Glutamatergic neuron (in vitro differentiated cells): ENCODE measurements at regions not wholly inside any gene's neighbourhood (a gene's known extent, or its start where the extent isn't known, plus 50 kb on each side); places are given as distances from the start of the nearest gene placed in this dataset.

Source experiments
- DNase-seq: peaks from one replicate; pipeline ENCODE4 v3.0.0; 2022
- H3K27ac Mint-ChIP-seq: one replicate; pipeline ENCODE4 v1.8.0; 2020; ENCODE audit warnings: mild to moderate bottlenecking, mixed read lengths, inconsistent platforms; ENCODE audit not compliant: unreplicated experiment
- H3K27me3 Mint-ChIP-seq: one replicate; pipeline ENCODE4 v1.8.0; 2020; ENCODE audit warnings: mild to moderate bottlenecking, moderate library complexity, mixed read lengths, inconsistent platforms; ENCODE audit not compliant: unreplicated experiment
- H3K36me3 Mint-ChIP-seq: one replicate; pipeline ENCODE4 v1.8.0; 2020; ENCODE audit warnings: mild to moderate bottlenecking, mixed read lengths, inconsistent platforms; ENCODE audit not compliant: unreplicated experiment
- H3K4me1 Mint-ChIP-seq: one replicate; pipeline ENCODE4 v1.8.0; 2020; ENCODE audit warnings: mild to moderate bottlenecking, low read depth, mixed read lengths, inconsistent platforms; ENCODE audit not compliant: unreplicated experiment
- H3K4me3 Mint-ChIP-seq: one replicate; pipeline ENCODE4 v1.8.0; 2020; ENCODE audit warnings: mild to moderate bottlenecking, mixed read lengths, inconsistent platforms; ENCODE audit not compliant: unreplicated experiment
- H3K9me3 Mint-ChIP-seq: one replicate; pipeline ENCODE4 v1.8.0; 2020; ENCODE audit warnings: mild to moderate bottlenecking, moderate library complexity, mixed read lengths, inconsistent platforms; ENCODE audit not compliant: unreplicated experiment
- TF ChIP-seq, protein P1 (sequence below): fragments of 200-600 bp; sonication (generic); IDR thresholded peaks from one replicate; pipeline ENCODE4 v1.5.0; 2021; ENCODE audit not compliant: partially characterized antibody, unreplicated experiment

DNA sequence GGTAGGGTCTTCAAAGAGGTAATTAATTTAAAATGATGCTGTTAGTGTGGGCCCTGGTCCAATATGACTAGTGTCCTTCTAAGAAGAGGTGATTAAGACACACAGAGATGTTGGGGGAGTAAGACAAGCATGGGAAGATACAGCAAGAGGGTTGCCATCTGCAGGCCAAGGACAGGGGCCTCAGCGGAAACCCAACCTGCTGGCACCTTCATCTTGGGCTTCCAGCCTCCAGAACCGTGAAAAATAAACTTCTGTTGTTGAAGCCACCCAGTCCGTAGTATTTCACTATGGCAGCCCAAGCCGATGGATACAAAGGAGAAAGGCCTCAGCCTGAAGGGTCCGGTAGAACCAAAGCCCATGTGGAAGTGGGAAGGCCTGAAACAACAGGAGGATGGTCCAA is 161.7 kb upstream of the UBE2E1 start:
- no peaks in the 10 kb centered on the region for H3K4me1 Mint-ChIP-seq
- H3K27me3 Mint-ChIP-seq, result no peaks in the 10 kb centered on the region
- no peak for DNase-seq
- no peak overlapping the region for H3K27ac Mint-ChIP-seq
- no peak overlapping the region for H3K4me3 Mint-ChIP-seq
- H3K36me3 Mint-ChIP-seq, result peaks cover 6% of the 10 kb centered on the region
- H3K9me3 Mint-ChIP-seq, result peaks cover 2% of the 10 kb centered on the region
- TF ChIP-seq, protein P1, sequence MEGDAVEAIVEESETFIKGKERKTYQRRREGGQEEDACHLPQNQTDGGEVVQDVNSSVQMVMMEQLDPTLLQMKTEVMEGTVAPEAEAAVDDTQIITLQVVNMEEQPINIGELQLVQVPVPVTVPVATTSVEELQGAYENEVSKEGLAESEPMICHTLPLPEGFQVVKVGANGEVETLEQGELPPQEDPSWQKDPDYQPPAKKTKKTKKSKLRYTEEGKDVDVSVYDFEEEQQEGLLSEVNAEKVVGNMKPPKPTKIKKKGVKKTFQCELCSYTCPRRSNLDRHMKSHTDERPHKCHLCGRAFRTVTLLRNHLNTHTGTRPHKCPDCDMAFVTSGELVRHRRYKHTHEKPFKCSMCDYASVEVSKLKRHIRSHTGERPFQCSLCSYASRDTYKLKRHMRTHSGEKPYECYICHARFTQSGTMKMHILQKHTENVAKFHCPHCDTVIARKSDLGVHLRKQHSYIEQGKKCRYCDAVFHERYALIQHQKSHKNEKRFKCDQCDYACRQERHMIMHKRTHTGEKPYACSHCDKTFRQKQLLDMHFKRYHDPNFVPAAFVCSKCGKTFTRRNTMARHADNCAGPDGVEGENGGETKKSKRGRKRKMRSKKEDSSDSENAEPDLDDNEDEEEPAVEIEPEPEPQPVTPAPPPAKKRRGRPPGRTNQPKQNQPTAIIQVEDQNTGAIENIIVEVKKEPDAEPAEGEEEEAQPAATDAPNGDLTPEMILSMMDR, result no peak

DNA sequence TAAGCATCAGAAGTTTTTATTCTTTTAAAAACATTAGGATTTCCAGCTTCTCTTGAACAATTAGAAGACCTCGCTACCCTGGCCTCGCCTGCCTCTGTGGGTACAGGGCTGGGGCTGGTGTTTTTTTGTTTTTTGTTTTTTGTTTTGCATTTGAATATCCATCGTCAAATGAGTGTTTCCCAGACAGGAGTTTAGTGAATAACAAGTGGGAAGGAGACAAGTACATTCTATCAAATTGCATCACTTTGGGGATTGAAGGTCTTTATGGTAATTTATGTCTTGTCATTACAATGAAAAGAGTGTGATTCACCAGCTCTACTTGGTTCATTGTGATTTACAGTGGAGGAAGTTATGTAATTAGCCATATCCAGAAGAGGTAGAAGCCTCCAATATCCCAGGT is 161.1 kb upstream of the UBE2E1 start:
- no peak overlapping the region for H3K4me3 Mint-ChIP-seq
- H3K4me1 Mint-ChIP-seq, result no peaks in the 10 kb centered on the region
- no peak for DNase-seq
- TF ChIP-seq, protein P1, result no peak
- H3K27ac Mint-ChIP-seq, result no peak overlapping the region
- H3K27me3 Mint-ChIP-seq, result no peaks in the 10 kb centered on the region
- H3K9me3 Mint-ChIP-seq, result peaks cover 2% of the 10 kb centered on the region
- H3K36me3 Mint-ChIP-seq, result peaks cover 6% of the 10 kb centered on the region

DNA sequence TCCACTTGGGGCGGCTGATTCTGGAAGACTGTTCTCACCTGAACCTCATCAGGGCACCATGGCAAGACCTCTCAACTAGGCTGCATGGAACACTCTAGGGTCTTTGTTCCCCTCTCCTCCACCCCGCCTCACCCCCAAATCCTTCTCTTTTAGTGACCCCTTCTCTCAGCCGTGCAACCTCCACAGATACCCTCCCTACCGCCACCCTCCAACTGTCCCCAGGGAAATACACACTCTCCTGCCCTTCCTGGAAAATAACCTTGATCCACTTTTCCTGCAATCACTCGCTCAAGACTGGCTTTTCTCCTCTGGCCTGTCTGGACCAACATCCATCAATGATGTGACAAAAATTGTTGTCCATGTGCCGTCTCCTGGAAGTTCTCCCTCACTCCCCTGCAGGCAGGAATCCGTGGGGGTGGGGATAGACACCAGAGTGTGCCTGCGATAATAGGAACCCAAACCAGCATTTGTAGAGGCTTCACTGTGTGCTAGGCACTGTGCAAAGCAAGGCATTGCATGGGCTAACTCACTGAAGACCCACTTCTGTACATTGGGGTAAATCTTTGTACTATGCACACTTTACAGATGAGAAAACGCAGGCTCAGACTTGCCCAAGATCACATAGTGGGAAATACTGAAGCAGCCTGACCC is 160.1 kb upstream of the UBE2E1 start:
- H3K4me1 Mint-ChIP-seq, result no peaks in the 10 kb centered on the region
- TF ChIP-seq, protein P1, result no peak

DNA sequence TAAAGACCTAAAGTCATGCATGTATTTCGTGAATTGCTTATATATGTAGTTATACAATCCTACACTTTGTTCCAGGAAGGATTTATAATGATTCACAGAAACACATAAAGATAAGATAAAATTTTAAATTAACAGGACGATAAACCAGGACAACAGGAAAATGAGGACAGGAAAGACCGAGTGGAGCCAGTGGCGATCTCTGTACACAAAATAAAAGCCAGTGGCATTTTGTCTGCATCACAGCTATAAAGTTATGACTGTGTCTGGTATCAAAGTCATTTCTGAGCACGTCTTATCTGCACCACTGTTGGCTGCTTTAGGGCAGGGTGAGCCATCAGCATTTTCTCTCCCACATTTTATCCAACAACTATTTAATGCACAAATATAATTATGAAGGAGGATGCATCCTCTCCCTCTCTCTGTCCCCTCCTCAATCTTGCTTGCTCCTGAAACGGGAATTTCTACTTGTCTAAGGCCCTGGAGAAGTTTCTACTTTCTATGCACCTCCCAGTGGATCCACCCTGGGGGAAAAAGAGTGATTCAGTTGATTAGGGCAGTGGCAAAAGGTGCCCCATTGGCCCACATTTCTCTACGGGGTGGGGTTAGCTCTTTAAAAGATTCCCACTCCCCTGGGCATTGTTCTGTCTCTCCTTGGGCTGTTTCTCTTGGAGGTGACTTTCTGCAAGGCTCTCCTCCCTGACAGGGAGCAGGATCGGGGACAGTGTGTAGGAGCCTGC is 159.4 kb upstream of the UBE2E1 start:
- no peak for DNase-seq
- no peaks in the 10 kb centered on the region for H3K4me1 Mint-ChIP-seq
- peaks cover 2% of the 10 kb centered on the region for H3K9me3 Mint-ChIP-seq
- no peak overlapping the region for H3K27ac Mint-ChIP-seq
- H3K4me3 Mint-ChIP-seq, result no peak overlapping the region
- no peaks in the 10 kb centered on the region for H3K27me3 Mint-ChIP-seq
- TF ChIP-seq, protein P1, result no peak
- peaks cover 6% of the 10 kb centered on the region for H3K36me3 Mint-ChIP-seq

More for the DNA sequence above, 160.1 kb upstream of the UBE2E1 start:
- Mint-ChIP-seq H3K9me3 (peaks cover 2% of the 10 kb centered on the region), H3K4me3 (no peak overlapping the region), H3K27me3 (no peaks in the 10 kb centered on the region), H3K27ac (no peak overlapping the region), H3K36me3 (peaks cover 6% of the 10 kb centered on the region)
- DNase-seq, result no peak

DNA sequence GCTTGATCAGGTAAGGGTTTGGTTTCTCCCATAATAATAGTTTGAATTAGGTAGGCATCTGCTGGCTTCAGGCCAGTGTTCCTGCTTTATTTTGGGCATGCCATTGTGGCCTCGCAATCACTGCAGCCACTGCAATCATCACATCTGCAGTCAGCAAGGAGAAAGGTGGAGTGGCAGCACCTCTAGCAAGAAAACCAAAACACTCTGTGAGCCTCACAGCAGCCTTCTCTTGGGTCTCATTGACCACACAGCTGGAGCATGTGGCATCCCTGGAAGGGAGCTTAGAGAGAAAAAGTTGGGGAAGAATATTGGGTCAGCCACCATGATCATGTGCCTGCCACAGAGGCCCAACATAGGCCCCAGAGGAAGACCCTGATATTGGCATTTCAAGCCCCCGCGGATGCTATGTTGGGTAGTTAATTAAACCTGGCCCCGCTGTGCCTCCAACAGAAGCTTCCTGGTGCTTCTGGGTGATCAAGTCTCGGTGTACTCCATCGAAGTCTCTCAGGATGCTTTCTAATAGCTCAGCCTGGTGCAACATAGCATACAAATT is 158.0 kb upstream of the UBE2E1 start:
- TF ChIP-seq, protein P1, result no peak
- Mint-ChIP-seq H3K27me3 (no peaks in the 10 kb centered on the region), H3K9me3 (peaks cover 2% of the 10 kb centered on the region), H3K4me1 (no peaks in the 10 kb centered on the region), H3K36me3 (peaks cover 4% of the 10 kb centered on the region), H3K4me3 (no peak overlapping the region), H3K27ac (no peak overlapping the region)
- DNase-seq, result no peak
